ENCODE measurements at regions not wholly inside any gene's neighbourhood (a gene's known extent, or its start where the extent isn't known, plus 50 kb on each side); places are given as distances from the start of the nearest gene placed in this dataset.

DNA sequence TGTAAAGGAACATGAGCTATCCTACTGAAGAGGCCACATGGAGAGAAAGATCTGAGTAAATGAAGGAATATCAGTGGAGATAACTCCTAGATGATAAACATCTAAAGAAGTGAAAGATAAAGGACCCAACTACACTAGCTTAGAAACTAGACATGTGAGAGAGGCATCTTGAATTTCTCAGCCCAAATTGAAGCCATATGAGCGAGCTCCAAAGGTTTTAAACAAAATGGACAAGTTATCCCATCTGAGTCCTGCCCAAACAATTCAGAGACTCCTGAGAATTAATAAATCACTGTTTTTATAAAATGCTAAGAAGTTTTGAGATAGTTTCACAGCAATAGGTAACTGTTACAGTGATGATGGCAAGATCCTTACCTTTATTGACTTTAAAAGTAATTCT is 438.9 kb downstream of the NAV3 start:
- Histone ChIP-seq H3K4me2 (ENCODE audit: low read depth, low read length) (no peak overlapping the region), H3K79me2 (ENCODE audit: low read length) (no peaks in the 10 kb centered on the region), H2AFZ (ENCODE audit: low read length) (no peak overlapping the region), H3K4me1 (ENCODE audit: low read length) (no peaks in the 10 kb centered on the region), H3K9me3 (replicated peaks; ENCODE audit: insufficient read depth, low read length) (no peaks in the 10 kb centered on the region), H3F3A (ENCODE audit: insufficient read depth, low read length) (no peaks in the 10 kb centered on the region), H3K9ac (ENCODE audit: low read length) (no peak overlapping the region), H3K4me3 (ENCODE audit: low read length) (no peak overlapping the region), H3K9me2 (replicated peaks; ENCODE audit: insufficient read depth, low read length) (no peaks in the 10 kb centered on the region), H3K27ac (ENCODE audit: low read length) (no peak overlapping the region), H3K36me3 (replicated peaks; ENCODE audit: insufficient read depth, low read length) (no peaks in the 10 kb centered on the region), H4K20me1 (ENCODE audit: insufficient read depth, low read length) (no peaks in the 10 kb centered on the region), H3K27me3 (replicated peaks; ENCODE audit: insufficient read depth, low read length) (no peaks in the 10 kb centered on the region)
- no peak for DNase-seq
- no peak for TF ChIP-seq EZH2 (optimal IDR thresholded peaks at IDR 0.05; ENCODE audit: low read depth, low read length)
- no peak for TF ChIP-seq CTCF (IDR thresholded peaks at IDR 0.05; ENCODE audit: low read length)
- TF ChIP-seq EZH2phosphoT487 (IDR thresholded peaks at IDR 0.05; ENCODE audit: low read length), result no peak

DNA sequence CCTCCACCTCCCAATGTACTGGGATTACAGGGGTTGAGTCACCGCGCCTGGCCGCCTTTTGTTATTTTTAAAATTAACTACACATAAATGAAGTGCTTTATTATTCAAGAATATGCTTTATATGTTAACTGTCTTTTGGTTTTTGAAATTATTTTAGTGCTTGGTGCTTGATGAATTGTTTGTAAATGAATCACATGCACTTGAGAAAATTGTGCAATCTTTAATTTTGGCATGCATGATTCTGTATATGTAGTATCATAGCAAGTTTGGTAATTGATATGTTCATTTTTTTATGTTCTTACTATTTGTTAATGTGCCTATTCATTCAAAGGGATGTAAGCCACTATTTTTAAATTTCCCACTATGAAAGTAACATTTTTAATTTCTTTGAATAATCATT is 440.9 kb downstream of the NAV3 start:
- Histone ChIP-seq H3K4me2 (ENCODE audit: low read depth, low read length) (no peak overlapping the region), H3K9ac (ENCODE audit: low read length) (no peak overlapping the region), H3K27me3 (replicated peaks; ENCODE audit: insufficient read depth, low read length) (no peaks in the 10 kb centered on the region), H3K9me3 (replicated peaks; ENCODE audit: insufficient read depth, low read length) (no peaks in the 10 kb centered on the region), H3F3A (ENCODE audit: insufficient read depth, low read length) (no peaks in the 10 kb centered on the region), H2AFZ (ENCODE audit: low read length) (no peak overlapping the region), H3K27ac (ENCODE audit: low read length) (no peak overlapping the region), H4K20me1 (ENCODE audit: insufficient read depth, low read length) (no peaks in the 10 kb centered on the region), H3K36me3 (replicated peaks; ENCODE audit: insufficient read depth, low read length) (no peaks in the 10 kb centered on the region), H3K4me1 (ENCODE audit: low read length) (no peaks in the 10 kb centered on the region), H3K9me2 (replicated peaks; ENCODE audit: insufficient read depth, low read length) (no peaks in the 10 kb centered on the region), H3K79me2 (ENCODE audit: low read length) (no peaks in the 10 kb centered on the region), H3K4me3 (ENCODE audit: low read length) (no peak overlapping the region)
- TF ChIP-seq EZH2phosphoT487 (IDR thresholded peaks at IDR 0.05; ENCODE audit: low read length) (no peak), CTCF (IDR thresholded peaks at IDR 0.05; ENCODE audit: low read length) (no peak), EZH2 (optimal IDR thresholded peaks at IDR 0.05; ENCODE audit: low read depth, low read length) (no peak)
- DNase-seq, result no peak

- no peak for DNase-seq
- Histone ChIP-seq H4K20me1 (ENCODE audit: insufficient read depth, low read length) (no peaks in the 10 kb centered on the region), H3K4me3 (ENCODE audit: low read length) (no peak overlapping the region), H3K36me3 (replicated peaks; ENCODE audit: insufficient read depth, low read length) (no peaks in the 10 kb centered on the region), H2AFZ (ENCODE audit: low read length) (no peak overlapping the region), H3K4me2 (ENCODE audit: low read depth, low read length) (no peak overlapping the region), H3K4me1 (ENCODE audit: low read length) (no peaks in the 10 kb centered on the region), H3K27me3 (replicated peaks; ENCODE audit: insufficient read depth, low read length) (no peaks in the 10 kb centered on the region), H3K27ac (ENCODE audit: low read length) (no peak overlapping the region), H3F3A (ENCODE audit: insufficient read depth, low read length) (no peaks in the 10 kb centered on the region), H3K9ac (ENCODE audit: low read length) (no peak overlapping the region), H3K9me3 (replicated peaks; ENCODE audit: insufficient read depth, low read length) (no peaks in the 10 kb centered on the region), H3K9me2 (replicated peaks; ENCODE audit: insufficient read depth, low read length) (no peaks in the 10 kb centered on the region), H3K79me2 (ENCODE audit: low read length) (no peaks in the 10 kb centered on the region)
- TF ChIP-seq EZH2 (optimal IDR thresholded peaks at IDR 0.05; ENCODE audit: low read depth, low read length) (no peak), CTCF (IDR thresholded peaks at IDR 0.05; ENCODE audit: low read length) (no peak), EZH2phosphoT487 (IDR thresholded peaks at IDR 0.05; ENCODE audit: low read length) (no peak)
Observed at GRCh38 chr12:78275886-78276285, 445.2 kb downstream of the NAV3 start.
